ENCODE measurements at regions not wholly inside any gene's neighbourhood (a gene's known extent, or its start where the extent isn't known, plus 50 kb on each side); places are given as distances from the start of the nearest gene placed in this dataset.
A peak's percentile ranks its signal among the peaks of the same experiment; 100 is the strongest.
"Not testable (repeated sequence)": the region's sequence is repeated elsewhere in the genome, so short reads cannot be mapped to it uniquely, and the experiment has no call there.

DNA sequence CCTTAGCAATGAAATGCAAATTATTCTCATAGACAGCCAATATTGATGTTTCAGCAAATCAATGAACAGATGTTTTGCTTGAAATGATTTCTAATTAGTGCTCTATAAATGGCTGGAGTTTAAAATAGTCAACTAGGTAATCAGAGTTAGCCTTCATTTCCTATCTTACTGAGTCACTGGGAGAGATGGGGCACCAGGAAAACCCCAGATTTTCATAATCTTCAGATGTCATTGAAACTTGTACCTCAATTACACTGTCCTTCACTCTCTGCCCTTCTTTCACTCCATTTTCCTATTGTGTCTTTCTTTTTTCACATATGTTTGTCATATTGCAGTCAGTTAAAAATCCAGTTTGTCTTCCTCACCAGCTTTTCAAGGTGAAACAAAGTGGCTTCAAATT lies 92.7 kb downstream of the C12orf75 start:
- DNase-seq, result no peak

DNA sequence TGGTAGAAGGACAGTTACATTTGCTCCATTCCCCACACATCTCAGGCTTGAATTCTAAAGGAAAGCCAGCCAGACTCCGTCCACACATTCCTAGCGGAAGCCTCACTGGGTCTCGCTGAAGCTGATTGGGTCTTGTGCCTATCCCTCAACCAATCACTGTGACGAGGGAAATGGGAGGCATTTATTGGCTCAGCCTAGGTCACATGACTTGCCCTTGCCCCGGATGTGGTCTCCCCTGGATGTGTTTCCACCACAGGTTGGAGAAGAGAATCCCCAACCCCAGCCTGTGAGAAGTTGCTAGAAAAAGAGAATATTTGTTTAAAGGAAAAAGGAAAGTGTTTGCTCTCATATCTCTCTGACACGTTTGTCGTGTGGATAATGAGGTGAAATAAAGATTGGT lies 93.4 kb downstream of the C12orf75 start:
- no peak for DNase-seq

DNA sequence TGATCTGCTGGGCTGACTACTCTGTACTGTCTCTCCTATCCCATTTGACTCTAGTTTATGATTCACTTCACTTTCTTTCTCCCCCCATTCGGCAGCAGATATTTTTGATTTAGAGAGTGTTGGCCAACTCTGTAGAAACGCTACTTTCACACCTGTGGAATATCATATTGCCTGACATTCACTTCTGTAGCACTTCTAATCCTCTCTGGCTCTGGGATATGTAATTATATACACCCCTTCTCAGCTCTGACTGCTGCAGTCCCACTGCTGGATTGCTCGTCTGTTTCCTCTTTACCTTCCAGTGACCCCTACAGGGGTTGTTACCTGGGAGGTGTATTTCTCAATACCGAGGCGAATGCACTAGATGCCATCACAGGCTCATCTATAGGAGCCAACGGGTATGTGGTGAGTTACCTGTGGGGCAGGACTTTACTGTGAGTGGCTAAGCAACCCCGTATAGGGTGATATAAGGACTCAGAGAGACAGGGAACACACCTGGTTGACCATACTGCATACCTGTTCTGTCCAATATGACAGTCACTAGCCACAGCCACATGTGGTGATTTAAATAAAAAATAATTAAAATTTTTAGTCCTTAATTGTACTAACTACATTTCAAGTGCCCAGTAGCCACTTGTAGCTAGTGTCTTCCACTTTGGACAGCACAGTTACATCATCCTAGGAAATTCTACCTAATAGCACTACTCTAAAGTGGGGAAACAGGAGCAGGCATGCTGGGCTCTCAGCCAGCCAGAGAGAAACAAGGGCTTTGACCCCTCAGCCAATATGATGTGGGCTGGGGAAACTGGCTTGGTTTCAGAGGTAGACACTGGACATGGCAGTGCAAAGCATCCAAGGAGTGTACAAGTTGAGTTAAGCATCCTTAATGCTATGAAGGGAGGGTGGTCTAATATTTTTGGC lies 95.0 kb downstream of the C12orf75 start:
- no peak for DNase-seq

DNA sequence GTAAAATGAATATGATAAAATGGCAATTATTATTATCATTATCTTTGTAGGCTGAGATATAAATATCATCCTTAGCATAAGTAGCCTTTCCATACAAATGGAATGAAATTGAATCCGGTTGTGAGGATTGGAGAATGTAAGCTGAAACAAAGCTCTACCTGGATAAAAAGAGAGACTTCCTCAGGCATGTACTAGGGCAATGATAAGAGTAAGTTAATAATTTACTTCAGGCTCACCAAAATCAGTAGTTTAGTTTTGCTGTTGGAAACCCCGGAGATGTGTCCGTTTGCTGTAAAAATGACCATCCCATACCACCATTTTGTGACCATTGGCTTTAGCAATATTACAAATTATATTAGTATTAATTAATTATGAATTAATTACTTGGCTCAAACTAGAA lies 96.3 kb downstream of the C12orf75 start:
- no peak for DNase-seq

DNA sequence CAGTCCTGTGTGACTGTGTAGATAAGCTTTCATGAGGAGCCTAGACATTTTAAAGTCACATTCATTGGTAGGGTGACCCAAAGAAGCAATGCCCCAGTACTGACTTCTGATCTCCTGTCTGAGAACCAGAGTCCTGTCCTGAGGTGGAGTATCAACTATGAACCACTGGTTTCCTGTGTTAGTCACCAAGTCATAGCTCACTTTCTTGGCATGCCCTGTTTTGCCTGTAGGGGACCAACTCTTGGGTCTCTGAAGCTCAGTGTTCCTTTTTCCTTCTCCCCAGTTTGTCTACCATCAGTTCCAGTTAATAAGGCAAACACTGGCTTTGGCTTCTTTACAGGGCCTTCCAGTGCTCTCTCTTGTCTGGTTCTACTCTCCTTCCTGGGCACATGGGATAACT lies 97.4 kb downstream of the C12orf75 start:
- DNase-seq, result no peak

DNA sequence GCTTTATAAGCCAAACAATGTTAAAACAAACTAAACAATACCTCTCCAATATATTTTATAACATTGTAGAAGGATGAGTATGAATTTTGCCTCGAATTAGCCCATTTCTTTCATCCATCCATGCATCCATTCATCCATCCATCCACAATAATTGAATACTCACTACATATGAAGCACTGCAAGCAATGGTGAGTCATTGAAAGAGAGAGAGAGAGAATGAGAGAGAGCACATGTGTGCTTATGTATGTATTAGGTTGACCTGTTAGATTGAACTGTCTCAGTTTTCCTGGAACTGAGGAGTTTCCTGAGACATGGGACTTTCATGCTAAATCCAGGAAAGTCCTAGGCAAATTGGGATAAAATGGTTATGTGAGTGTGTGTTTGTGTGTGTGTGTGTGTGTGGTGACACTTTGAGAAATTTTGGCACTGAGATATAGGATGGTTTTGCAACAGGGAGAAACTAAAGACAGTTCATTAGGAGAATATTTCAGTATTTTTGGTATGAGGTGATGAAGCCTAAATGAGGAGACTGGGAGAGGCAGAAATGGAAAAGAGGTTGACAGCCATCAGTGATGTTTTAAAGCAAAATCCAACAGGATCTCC lies 98.4 kb downstream of the C12orf75 start:
- no peak for DNase-seq

DNA sequence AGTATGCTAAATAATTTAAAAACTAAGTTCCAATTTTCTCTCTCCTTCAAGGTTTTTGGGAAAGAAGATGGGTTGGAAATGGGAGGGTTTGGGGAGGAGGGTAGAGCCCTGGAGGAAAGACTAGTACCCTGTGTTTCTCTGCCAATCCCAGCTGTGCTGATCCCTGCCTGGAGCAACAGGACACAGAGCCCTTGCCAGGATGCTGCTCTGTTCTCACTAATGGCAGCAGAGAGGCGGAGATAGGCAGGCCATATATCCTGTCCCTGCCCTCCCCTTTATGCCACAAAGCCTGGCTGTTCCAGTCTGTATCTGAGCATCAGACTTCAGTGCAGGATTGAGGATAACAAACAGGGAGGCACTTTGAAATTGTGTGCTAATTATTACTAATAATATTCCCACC lies 99.0 kb downstream of the C12orf75 start:
- no peak for DNase-seq

DNA sequence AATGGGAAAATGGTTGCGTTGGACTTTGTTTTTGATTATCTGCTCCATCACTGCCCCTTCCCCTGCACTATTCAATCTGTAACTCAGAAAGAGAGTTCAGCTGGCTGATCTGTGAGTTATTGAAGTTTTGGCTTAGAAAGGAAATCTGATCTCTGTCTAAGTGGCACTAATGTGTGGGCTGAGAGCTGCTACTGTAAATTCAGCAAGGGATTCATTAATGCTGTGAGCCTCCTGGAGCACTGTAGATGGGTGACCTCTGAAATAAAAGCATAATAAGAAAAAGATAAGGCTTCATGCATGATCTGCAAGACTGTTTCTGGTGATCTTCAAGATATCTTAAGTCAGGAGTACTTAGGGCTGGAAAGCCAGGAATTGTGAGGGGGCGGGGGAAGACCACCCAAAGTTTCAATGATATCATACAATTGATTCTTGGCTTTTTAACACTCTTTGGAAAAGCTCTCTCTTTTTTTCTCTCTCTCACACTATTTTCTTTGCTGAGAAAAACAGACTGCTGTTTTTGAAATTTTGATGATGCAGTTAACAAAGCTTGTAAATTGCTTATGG lies 101.1 kb downstream of the C12orf75 start:
- peak; percentile 7 for DNase-seq

DNA sequence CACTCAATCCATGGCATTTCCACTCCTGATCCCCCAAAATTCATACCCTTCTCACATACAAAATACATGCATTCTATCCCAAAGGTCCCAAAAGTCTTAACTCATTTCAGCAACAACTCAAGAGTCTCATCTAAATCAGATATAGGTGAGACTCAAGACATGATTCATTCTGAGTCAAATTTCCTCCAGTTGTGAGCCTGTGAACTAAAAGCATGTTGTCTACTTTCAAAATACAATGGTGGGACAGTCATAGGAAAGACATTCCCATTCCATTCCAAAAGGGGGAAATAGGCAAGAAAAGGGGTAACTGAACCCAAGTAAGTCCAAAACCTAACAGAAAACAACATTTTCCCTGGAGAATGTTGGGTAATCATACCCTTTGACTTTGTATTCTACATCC lies 103.3 kb downstream of the C12orf75 start:
- no peak for DNase-seq

DNA sequence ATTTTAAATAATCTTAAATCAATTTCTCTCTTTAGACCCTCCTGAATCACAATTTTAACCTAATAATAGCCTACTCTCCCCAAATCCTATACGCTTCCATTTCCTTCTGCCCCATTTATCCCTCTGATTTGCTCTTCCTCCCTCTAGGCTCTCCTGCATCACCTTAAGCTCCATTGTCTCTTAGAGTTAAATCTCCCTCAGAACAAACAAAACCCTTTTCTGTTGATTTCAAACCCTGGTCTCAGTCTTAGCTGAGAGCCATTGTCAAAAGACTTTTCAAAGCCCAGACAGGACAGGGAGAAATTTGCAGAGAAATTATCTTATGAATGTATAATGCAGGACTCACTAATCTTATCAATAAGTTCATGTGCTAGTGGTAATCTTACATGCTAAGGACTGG lies 106.1 kb downstream of the C12orf75 start:
- no peak for DNase-seq

DNA sequence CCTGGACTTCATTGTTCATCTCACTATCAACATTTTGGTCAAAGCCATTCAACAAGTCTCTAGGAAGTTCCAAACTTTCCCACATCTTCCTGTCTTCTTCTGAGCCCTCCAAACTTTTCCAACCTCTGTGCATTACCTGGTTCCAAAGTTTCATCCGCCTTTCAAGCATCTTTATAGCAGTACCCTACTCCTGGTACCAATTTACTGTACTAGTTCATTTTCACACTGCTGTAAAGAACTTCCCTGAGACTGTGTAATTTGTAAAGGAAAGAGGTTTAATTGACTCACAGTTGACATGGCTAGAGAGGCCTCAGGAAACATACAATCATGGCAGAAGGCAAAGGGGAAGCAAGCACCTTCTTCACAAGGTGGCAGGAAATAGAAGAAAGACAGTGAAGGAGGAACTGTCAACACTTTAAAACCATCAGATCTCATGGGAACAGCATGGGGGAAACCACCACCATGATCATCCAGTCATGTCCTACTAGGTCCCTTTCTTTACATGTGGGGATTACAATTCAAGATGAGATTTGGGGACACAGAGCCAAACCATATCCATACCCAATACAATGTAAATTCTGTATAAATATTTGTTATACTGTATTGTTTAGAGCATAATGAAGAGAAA lies 109.7 kb downstream of the C12orf75 start:
- no peak for DNase-seq

DNA sequence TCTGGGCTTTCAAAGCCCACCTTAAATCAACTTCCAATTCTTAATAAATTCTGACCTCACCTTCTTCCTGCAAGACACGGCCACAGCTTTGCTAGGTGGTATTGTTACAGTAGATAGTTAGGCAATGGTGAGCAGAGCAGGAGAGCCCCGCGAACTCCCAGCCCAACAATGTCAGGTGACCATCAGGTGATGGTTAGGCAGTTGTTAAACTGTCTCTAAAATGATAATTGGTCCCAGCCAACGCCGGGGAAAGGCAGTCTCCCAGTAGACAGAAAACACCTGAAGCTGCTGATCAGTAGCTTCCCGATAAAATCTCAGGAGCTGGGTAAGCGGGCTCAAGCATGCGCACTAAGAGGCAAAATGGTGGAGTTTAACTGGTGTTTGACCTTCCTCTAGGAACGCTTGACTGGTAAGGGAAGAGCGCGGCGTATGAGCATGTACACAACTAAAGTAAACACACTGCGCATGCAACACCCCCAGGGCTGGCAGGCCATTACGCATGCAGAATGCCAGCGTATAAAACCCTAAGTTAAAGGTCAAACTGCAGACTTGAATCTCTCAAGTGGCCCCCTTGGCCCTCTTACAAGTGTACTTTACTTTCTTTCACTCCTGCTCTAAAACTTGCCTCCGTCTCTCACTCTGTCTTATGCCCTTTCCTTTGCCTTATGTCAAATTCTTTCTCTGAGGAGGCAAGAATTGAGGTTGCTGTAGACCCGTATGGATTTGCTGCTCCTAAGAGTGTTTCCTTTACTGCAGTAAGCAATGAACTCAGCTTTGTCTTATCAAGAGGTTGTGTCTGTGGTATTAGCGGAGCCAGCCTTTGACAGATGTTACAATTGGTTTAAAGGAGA lies 113.5 kb downstream of the C12orf75 start:
- no peak for DNase-seq

DNA sequence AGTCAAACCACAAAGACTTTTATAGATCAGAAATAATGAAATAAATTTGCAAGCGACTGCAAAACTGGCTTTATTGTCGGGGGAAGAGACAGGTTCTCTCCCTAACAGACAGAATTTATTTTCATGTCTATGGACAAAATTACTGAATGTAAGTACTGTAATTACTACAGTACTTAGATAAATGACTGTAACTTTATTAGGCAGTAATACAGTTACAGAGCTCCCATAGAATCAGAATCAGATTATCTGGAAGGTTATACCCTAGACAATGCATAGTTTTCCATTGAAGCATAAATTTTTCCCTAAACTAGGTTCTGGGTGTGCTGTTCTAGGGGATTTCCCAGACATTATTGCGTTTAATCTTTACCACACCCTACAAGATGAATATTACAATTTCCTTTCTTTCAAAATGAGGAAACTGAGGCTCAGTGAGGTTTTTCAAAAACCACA lies 114.2 kb downstream of the C12orf75 start:
- DNase-seq, result no peak

DNA sequence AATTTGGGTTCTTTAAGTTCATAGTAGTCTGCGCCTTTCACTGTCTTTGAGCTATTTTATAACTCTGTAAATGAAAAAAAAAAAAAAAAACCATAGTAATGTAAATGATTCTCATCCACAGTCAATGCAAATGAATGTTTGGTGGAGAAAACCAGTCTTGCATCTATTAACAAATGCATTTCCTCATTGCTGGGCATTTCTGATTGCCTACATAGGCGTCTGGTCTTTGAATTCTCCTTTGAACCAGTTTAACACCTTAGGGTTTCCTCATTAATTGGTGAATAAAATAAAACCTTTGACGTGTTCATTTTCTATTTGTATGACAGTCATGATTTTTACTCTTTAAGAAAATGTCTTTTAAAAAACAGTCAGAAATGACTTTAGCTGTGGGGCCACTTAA lies 114.8 kb downstream of the C12orf75 start:
- no peak for DNase-seq

DNA sequence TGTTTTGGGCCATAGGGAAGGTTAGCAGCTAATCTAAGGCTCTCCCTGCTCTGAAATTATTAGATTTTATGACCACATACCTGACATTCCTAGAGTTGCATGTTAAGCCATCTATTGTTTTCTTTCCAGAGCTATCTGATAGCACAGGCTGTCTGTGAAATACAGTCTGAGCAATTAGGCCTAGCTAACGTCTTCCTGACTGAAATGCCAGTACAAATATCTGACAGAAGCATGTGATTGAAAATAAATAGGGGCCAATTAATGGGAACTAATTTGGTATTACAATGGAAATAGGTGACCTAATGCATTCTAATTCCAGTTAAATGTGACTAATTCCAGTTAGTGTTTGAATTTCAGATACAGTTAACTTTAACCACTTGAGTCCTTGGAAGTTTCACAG lies 115.2 kb downstream of the C12orf75 start:
- no peak for DNase-seq

DNA sequence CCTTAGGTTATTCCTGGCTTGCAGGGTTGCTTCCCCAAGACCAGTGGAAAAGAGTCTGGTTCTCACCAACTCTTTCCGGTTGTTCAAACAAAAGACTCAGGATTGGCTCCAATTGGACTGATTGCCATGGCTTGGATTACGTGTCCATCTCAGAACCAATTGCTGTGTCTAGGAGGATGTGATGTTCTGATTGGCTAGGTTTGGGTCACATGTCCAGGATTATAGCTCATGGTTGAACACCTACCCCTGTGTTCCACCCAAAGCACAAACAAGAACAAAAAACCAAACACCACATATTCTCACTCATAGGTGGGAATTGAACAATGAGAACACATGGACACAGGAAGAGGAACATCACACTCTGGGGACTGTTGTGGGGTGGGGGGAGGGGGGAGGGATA lies 116.0 kb downstream of the C12orf75 start:
- DNase-seq, result not testable (repeated sequence)

DNA sequence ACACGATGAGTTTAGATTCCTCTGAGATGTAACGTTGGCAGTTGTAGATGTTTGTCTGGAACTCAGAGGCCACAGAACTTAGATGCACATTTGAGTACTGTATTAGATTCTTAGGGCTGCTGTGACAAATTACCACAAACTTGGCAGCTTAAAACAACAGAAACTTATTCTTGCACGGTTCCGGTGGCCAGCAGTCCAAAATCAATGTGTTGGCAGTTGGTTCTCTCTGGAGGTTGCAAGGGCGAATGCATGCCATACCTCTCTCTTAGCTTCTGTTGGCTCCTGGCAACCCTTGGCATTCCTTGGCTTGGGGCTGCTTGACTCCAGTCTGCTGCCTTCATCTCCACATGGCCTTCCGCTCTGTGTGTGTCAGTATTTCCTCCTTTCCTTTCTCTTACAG lies 118.9 kb downstream of the C12orf75 start:
- no peak for DNase-seq

DNA sequence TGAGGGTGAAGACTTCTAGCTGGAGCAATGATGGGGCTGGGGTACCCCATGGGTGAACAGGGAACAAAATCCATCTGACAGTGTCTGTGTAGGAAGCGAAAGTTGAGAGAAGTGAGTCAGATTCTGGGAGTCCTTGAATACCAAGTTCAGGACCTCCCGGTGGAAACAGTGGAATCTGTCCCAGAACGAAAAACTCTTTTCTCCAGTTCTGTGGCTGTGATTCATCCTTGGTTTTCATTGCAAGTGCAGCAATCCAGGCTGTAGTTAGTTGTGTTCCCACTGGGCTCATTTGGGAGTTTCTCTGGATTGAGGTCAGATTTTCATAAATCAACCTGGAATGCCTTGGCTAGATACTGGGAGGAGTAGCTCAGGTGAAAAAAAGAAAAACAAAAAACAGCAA lies 120.7 kb downstream of the C12orf75 start:
- no peak for DNase-seq

DNA sequence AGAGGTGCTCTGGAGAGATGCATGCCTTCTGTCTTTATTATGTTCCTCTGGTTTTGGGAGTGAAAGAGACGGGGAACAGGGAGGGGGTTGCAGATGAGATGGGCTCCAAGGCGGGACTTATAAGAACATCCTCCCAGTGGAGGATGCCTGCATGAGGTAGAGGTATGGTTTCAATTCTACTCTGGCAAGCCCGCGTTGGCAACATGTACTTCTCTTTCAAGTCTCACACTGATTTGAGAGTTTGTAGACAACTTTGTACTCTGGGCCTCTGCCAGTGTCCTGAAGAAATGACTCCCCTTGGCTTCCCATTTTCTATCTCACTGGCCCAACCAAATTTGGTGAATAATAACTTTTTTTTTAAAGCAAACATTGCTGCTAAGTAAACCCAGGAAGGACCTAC lies 121.3 kb downstream of the C12orf75 start:
- no peak for DNase-seq

DNA sequence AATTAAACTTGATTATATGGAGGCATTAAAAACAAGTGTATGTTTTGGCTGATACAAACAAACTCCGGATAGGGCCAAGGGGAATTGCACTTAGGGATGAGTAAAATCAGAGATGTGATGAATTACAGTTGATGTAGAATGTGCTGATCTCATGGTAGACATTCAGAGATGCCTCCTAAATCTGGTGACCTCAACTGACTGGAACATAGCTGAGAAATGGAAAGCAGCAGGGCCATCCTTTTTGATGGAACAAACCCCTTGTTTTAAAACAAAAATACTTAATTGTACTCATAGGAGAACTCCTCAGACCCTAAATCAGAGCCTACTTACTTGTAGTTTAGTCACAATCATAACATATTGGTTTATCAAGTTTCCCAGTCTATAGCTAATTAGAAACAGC lies 122.8 kb downstream of the C12orf75 start:
- no peak for DNase-seq

DNA sequence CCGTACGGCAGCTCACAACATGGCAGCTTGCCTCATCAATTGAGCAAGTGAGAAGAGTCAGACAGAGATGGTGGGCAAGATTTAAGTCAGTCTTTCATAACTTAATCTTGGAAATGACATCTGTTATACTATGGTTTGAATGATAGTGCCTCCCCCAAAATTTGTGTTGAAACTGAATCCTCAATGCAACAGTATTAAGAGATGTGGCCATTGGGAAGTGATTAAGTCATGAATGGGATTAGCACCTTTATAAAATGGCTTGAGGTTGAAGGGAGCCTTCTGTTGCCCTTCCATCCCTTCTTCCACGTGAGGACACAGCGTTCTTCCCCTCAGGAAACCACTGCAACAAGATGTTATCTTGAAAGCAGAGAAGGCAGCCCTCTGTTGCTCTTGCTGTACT lies 124.2 kb downstream of the C12orf75 start:
- no peak for DNase-seq

DNA sequence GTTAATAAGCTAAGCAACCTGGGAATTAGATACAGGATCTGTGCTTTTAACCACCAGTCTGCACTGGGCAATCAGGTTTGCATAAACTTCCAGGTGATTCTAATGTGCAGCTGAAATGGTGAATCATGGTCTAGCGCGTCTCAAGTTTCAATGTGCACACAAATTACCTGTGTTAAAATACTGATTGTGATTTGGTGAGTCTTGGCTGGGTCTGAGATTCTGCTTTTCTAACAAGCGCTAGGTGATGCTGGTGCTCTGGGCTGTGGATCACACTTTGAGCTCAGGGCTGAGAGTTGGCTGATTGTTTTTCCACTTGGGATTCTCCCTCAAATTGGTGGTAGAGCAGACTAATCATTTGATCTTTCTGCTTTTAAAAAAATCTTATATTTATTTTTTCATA lies 124.8 kb downstream of the C12orf75 start:
- DNase-seq, result peak; percentile 7

DNA sequence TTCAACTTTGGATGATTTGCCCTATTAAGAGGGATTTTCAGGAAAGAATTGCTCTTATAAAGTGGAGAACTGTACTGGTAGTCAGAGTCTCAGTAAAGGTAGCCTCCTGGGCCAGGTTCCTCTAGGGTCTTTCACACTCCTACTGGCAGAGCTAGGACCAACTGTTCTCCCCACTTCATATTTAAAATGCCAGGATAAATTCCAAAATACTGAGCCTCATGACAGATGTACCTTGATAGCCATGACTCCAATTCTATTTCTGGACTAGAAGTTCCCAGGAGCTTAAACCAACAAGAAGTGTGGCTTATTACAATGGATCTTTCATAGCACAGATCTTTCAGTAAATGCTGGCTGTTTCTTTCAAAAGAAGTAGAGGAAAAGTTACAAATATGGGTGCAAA lies 126.5 kb downstream of the C12orf75 start:
- DNase-seq, result no peak
